Astrocyte of the spinal cord (primary cell): ENCODE measurements at regions not wholly inside any gene's neighbourhood (a gene's known extent, or its start where the extent isn't known, plus 50 kb on each side); places are given as distances from the start of the nearest gene placed in this dataset.

Source experiments
- DNase-seq: peaks from one replicate; pipeline ENCODE4 v3.0.0; 2011; ENCODE audit warnings: low read depth, low spot score
- H3K4me3 ChIP-seq: 2 replicates; pipeline ENCODE4 v1.5.1; 2011; ENCODE audit warnings: low read depth, mild to moderate bottlenecking, low read length, moderate library complexity
- CTCF ChIP-seq: IDR thresholded peaks from 2 replicates; pipeline ENCODE4 v1.5.1; 2012; ENCODE audit warnings: low read depth, mild to moderate bottlenecking, low read length, inconsistent platforms
- in situ Hi-C: cut with HindIII; loops from 2 replicates; pipeline ENCODE4 v1.10.0; 2017; ENCODE audit warnings: low sequenced_read_pairs

GRCh38 chr21:38958940-38959691 is 153.4 kb downstream of the ETS2 start:
- in situ Hi-C loops, result no loop called here
- H3K4me3 ChIP-seq, result no peak overlapping the region
- TF ChIP-seq CTCF, result no peak
- DNase-seq, result peak; percentile 56

DNA sequence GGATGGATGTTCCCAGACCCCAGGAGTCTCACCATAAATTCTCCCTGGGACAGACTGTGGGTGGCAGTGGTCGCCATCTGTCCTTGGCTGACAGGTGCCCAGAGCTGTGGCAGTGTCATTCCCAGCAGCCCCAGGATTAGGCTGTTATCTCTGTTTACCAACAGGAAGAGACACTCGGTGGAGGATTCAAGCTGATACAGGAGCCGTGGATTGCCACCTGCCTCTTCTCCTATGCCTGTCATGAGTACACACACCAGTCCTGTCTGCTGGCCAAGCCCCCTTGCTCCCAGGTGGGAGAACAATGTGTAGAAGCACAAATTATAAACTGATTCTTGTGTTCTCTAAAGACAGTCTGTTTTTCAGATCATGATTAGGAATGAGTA is 152.6 kb downstream of the ETS2 start:
- no peak for TF ChIP-seq CTCF
- no peak overlapping the region for H3K4me3 ChIP-seq
- in situ Hi-C loops, result no loop called here
- no peak for DNase-seq

GRCh38 chr21:38957575-38958322 is 152.0 kb downstream of the ETS2 start:
- DNase-seq, result no peak
- in situ Hi-C loops, result no loop called here
- H3K4me3 ChIP-seq, result no peak overlapping the region
- no peak for TF ChIP-seq CTCF

DNA sequence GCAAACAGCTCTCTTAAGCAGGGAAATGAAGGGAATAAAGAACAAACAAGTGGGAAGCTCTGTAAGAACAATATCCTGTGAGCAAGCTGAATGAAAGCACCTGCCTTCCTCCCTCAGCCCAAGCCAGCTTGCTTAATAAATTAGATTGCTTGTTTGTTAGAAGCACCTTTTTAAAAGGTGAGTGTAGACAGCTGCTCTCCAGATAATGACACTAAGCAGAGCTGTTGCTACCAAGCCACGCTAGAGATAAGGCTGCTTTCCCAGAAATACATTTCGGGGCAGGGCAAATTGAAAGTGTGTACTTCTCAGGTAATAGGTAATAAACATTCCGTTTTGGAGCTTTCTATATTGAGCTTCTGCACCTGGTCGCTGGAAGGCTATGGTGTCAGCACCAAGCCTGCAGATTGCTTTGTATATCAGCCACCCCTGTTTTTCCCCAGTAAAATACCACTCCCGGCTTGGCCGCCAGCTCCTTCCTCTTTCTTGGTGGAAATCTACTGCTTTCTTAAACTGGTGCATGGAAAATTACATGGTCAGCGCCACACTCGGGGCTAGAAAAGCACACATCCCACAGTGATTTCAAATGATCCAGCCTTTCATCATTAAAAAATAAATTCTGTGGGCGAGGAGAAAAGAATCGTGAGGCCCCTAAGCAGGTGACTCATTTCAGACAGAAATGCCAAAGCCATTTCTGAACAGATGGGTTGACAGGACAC is 151.3 kb downstream of the ETS2 start:
- no peak overlapping the region for H3K4me3 ChIP-seq
- in situ Hi-C loops, result no loop called here
- DNase-seq, result no peak
- no peak for TF ChIP-seq CTCF

GRCh38 chr21:38956521-38956855 is 150.8 kb downstream of the ETS2 start:
- in situ Hi-C loops, result no loop called here
- no peak for TF ChIP-seq CTCF
- H3K4me3 ChIP-seq, result no peak overlapping the region
- no peak for DNase-seq

DNA sequence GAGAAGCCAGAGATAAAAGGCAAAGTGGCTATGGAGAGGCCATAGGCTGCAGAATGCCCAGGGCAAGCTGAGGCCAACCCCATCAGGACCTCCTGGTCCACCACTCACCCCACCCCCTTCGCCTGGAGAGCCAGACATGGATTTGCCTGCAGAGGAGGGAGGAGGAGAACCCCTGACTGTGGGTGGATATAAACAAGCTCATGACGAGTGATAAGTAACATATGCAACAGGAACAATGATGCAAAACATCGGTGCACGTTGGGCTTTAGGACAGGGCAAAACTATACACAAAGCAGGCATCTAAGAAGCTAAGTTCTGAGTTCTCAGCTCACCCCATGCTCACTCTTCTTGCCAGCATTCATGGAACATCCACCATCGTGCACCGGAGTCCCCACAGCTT is 150.3 kb downstream of the ETS2 start:
- DNase-seq, result no peak
- in situ Hi-C loops, result no loop called here
- H3K4me3 ChIP-seq, result no peak overlapping the region
- no peak for TF ChIP-seq CTCF
